ENCODE measurements at regions not wholly inside any gene's neighbourhood (a gene's known extent, or its start where the extent isn't known, plus 50 kb on each side); places are given as distances from the start of the nearest gene placed in this dataset.

GRCh38 chr2:105183555-105184323, 57.8 kb upstream of the GPR45 start:
- TF ChIP-seq, protein P1, sequence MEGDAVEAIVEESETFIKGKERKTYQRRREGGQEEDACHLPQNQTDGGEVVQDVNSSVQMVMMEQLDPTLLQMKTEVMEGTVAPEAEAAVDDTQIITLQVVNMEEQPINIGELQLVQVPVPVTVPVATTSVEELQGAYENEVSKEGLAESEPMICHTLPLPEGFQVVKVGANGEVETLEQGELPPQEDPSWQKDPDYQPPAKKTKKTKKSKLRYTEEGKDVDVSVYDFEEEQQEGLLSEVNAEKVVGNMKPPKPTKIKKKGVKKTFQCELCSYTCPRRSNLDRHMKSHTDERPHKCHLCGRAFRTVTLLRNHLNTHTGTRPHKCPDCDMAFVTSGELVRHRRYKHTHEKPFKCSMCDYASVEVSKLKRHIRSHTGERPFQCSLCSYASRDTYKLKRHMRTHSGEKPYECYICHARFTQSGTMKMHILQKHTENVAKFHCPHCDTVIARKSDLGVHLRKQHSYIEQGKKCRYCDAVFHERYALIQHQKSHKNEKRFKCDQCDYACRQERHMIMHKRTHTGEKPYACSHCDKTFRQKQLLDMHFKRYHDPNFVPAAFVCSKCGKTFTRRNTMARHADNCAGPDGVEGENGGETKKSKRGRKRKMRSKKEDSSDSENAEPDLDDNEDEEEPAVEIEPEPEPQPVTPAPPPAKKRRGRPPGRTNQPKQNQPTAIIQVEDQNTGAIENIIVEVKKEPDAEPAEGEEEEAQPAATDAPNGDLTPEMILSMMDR (IDR thresholded peaks at IDR 0.05), result no peak
- TF ChIP-seq EZH2 (IDR thresholded peaks at IDR 0.05), result no peak
